Karpas-422 (cell line): ENCODE measurements at regions not wholly inside any gene's neighbourhood (a gene's known extent, or its start where the extent isn't known, plus 50 kb on each side); places are given as distances from the start of the nearest gene placed in this dataset.

ENCODE experiments used
- DNase-seq: peaks from one replicate; pipeline ENCODE4 v3.0.0-alpha.2; 2015
- H2AFZ ChIP-seq: fragments of 200-600 bp; sonication (generic); 2 replicates; pipeline ENCODE4 v1.6.1; 2014; ENCODE audit warnings: antibody characterized with exemption, low read length, mixed read lengths
- H3K27ac ChIP-seq: fragments of 200-600 bp; sonication (generic); 2 replicates; pipeline ENCODE4 v1.5.1; 2014; ENCODE audit warnings: mild to moderate bottlenecking, low read length, moderate library complexity
- H3K27me3 ChIP-seq: fragments of 200-600 bp; sonication (generic); 2 replicates; pipeline ENCODE4 v1.6.1; 2014; ENCODE audit warnings: low read length, mixed read lengths
- H3K36me3 ChIP-seq: fragments of 200-600 bp; sonication (generic); 2 replicates; pipeline ENCODE4 v1.6.1; 2014; ENCODE audit warnings: low read length, mixed read lengths; ENCODE audit not compliant: insufficient read depth
- H3K4me1 ChIP-seq: fragments of 200-600 bp; sonication (generic); 2 replicates; pipeline ENCODE4 v1.6.1; 2014; ENCODE audit warnings: mild to moderate bottlenecking, low read length, mixed read lengths
- H3K4me2 ChIP-seq: fragments of 200-600 bp; sonication (generic); 2 replicates; pipeline ENCODE4 v1.6.1; 2014; ENCODE audit warnings: low read length, low read depth, mild to moderate bottlenecking; ENCODE audit not compliant: poor library complexity, severe bottlenecking
- H3K4me3 ChIP-seq: fragments of 200-600 bp; sonication (generic); 2 replicates; pipeline ENCODE4 v1.5.1; 2014; ENCODE audit warnings: mild to moderate bottlenecking, antibody characterized with exemption, low read length, mixed read lengths
- H3K79me2 ChIP-seq: fragments of 200-600 bp; sonication (generic); 2 replicates; pipeline ENCODE4 v1.6.1; 2014; ENCODE audit warnings: mild to moderate bottlenecking, low read length, mixed read lengths
- H3K9ac ChIP-seq: fragments of 200-600 bp; sonication (generic); 2 replicates; pipeline ENCODE4 v1.6.0; 2014; ENCODE audit warnings: low read length
- H3K9me2 ChIP-seq: fragments of 200-600 bp; sonication (generic), shearing (Covaris generic); replicated peaks from 2 replicates; pipeline ENCODE4 v1.6.0; 2014; ENCODE audit warnings: mild to moderate bottlenecking, low read length, moderate library complexity; ENCODE audit not compliant: insufficient read depth
- H3K9me3 ChIP-seq: fragments of 300-700, 200-600 bp; sonication (generic); 2 replicates; pipeline ENCODE4 v1.6.1; 2014; ENCODE audit warnings: low read length, mixed read lengths
- H4K20me1 ChIP-seq: fragments of 200-600 bp; sonication (generic); 2 replicates; pipeline ENCODE4 v1.6.1; 2014; ENCODE audit warnings: mild to moderate bottlenecking, antibody characterized with exemption, low read length, low read depth; ENCODE audit not compliant: insufficient read depth

DNA sequence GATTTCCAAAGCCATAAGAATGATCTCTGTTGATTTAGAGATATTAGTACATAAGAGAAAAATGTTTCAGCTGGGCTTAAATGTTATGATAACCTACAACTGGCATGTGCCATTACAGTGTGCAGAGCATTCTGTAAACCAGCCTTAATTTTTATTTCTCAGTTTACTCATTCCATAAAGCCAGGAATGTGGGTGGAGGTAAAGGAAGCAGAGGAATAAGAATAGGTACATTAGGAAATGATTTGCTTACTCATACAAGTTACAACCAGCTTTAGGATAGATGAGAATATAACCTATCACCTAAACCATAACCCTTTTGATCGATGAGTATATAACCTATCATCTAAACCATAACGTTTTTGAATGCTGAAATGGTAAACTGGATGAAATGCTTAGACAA is 1394.7 kb upstream of the ACVR2A start:
- no peaks in the 10 kb centered on the region for H3K4me1 ChIP-seq
- no peaks in the 10 kb centered on the region for H3K79me2 ChIP-seq
- H4K20me1 ChIP-seq = no peaks in the 10 kb centered on the region
- no peak overlapping the region for H2AFZ ChIP-seq
- H3K9me2 ChIP-seq = no peaks in the 10 kb centered on the region
- H3K4me2 ChIP-seq = no peak overlapping the region
- H3K27ac ChIP-seq = no peak overlapping the region
- H3K9me3 ChIP-seq = no peaks in the 10 kb centered on the region
- H3K36me3 ChIP-seq = no peaks in the 10 kb centered on the region
- no peak for DNase-seq
- no peak overlapping the region for H3K9ac ChIP-seq
- no peak overlapping the region for H3K4me3 ChIP-seq
- H3K27me3 ChIP-seq = no peaks in the 10 kb centered on the region

DNA sequence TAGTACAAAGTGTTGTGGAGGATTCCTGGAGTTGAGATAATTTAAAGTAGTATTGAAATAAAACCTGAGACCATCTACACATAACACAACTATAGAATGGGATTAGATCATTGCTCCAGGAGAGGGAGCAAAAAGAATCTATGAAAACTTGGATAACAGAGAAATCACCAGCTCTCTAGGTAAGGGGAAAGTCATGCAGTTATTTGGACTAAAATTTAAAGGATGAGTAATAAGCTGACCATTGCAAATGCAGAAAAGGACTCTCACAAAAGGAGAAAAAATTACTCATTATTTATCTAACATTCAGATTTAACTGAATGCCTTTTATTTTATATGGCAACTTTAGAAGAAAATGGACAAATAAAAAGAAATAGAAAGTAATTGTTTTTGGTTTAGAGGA is 1399.8 kb upstream of the ACVR2A start:
- H3K9ac ChIP-seq = no peak overlapping the region
- no peaks in the 10 kb centered on the region for H3K27me3 ChIP-seq
- DNase-seq = no peak
- H3K9me3 ChIP-seq = no peaks in the 10 kb centered on the region
- no peaks in the 10 kb centered on the region for H3K79me2 ChIP-seq
- H3K27ac ChIP-seq = no peak overlapping the region
- H3K4me1 ChIP-seq = no peaks in the 10 kb centered on the region
- H2AFZ ChIP-seq = no peak overlapping the region
- H3K4me2 ChIP-seq = no peak overlapping the region
- no peaks in the 10 kb centered on the region for H3K9me2 ChIP-seq
- H4K20me1 ChIP-seq = no peaks in the 10 kb centered on the region
- H3K36me3 ChIP-seq = no peaks in the 10 kb centered on the region
- H3K4me3 ChIP-seq = no peak overlapping the region

DNA sequence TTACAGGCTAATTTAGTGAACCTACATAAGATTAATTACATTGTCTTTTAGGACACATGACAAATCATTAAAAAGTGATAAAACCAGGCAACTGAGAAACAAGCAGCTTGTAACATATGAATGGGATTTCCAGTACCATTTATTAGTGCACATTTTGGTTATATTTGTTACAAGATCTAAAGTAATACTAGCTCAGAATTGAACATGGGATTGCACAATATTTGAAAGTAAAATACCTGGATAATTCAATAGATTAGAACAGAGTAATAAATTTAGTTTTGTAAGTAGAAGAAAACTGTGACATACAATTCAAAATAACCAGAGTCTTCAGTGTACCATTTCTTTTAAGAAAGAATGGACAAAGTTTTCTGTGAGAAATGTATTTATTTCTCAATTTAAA is 1400.7 kb upstream of the ACVR2A start:
- no peak overlapping the region for H2AFZ ChIP-seq
- no peak overlapping the region for H3K4me2 ChIP-seq
- no peaks in the 10 kb centered on the region for H3K36me3 ChIP-seq
- H3K9me2 ChIP-seq = no peaks in the 10 kb centered on the region
- H3K27ac ChIP-seq = no peak overlapping the region
- H3K4me1 ChIP-seq = no peaks in the 10 kb centered on the region
- H3K9me3 ChIP-seq = no peaks in the 10 kb centered on the region
- no peak overlapping the region for H3K9ac ChIP-seq
- no peaks in the 10 kb centered on the region for H4K20me1 ChIP-seq
- H3K79me2 ChIP-seq = no peaks in the 10 kb centered on the region
- H3K4me3 ChIP-seq = no peak overlapping the region
- DNase-seq = no peak
- no peaks in the 10 kb centered on the region for H3K27me3 ChIP-seq

DNA sequence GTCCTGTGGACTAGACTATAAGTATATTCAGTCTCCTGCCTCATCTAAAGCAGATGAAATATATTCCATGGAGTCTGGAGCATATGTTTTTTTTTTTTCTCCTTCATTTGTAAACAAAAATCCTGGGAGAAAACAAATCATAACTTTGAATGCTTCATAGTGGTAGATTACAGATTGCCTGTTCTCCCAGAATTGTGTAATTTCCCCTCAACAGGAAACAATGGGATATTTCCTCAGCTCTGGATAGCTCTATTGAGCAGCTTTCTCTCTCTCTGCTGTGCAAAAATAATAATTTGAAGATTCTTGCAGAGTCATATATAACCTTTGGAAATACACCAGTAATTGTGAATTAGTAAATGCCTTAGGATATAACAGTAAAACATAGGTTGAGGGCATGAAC is 1406.6 kb upstream of the ACVR2A start:
- H3K9me3 ChIP-seq = no peaks in the 10 kb centered on the region
- DNase-seq = no peak
- H3K4me1 ChIP-seq = no peaks in the 10 kb centered on the region
- H3K79me2 ChIP-seq = no peaks in the 10 kb centered on the region
- H4K20me1 ChIP-seq = no peaks in the 10 kb centered on the region
- no peak overlapping the region for H3K27ac ChIP-seq
- H3K9ac ChIP-seq = no peak overlapping the region
- H3K4me3 ChIP-seq = no peak overlapping the region
- H3K4me2 ChIP-seq = no peak overlapping the region
- H3K27me3 ChIP-seq = no peaks in the 10 kb centered on the region
- H2AFZ ChIP-seq = no peak overlapping the region
- H3K36me3 ChIP-seq = no peaks in the 10 kb centered on the region
- no peaks in the 10 kb centered on the region for H3K9me2 ChIP-seq

DNA sequence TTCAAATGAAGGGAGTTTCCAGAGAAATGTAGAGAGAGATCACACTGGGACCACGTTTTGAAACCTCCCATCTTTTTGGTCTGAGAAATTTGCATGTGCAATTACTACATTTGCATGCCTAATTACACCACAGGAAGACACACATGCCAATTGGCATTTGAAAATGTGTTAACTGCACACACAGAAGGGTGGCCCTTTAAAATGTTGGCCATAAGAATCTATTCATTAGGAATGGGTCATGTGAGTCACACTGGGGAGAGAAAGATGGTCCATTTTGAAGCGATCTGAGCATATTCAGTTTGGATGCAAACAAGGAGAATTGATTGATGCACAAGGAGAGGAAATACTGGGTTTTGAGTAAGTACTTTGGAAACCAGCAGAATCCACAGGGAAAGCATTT is 1407.1 kb upstream of the ACVR2A start:
- no peak overlapping the region for H3K27ac ChIP-seq
- no peaks in the 10 kb centered on the region for H3K9me3 ChIP-seq
- no peak overlapping the region for H2AFZ ChIP-seq
- no peaks in the 10 kb centered on the region for H3K4me1 ChIP-seq
- no peak for DNase-seq
- no peaks in the 10 kb centered on the region for H3K36me3 ChIP-seq
- H3K9ac ChIP-seq = no peak overlapping the region
- H3K27me3 ChIP-seq = no peaks in the 10 kb centered on the region
- H4K20me1 ChIP-seq = no peaks in the 10 kb centered on the region
- H3K9me2 ChIP-seq = no peaks in the 10 kb centered on the region
- H3K4me2 ChIP-seq = no peak overlapping the region
- H3K4me3 ChIP-seq = no peak overlapping the region
- H3K79me2 ChIP-seq = no peaks in the 10 kb centered on the region

DNA sequence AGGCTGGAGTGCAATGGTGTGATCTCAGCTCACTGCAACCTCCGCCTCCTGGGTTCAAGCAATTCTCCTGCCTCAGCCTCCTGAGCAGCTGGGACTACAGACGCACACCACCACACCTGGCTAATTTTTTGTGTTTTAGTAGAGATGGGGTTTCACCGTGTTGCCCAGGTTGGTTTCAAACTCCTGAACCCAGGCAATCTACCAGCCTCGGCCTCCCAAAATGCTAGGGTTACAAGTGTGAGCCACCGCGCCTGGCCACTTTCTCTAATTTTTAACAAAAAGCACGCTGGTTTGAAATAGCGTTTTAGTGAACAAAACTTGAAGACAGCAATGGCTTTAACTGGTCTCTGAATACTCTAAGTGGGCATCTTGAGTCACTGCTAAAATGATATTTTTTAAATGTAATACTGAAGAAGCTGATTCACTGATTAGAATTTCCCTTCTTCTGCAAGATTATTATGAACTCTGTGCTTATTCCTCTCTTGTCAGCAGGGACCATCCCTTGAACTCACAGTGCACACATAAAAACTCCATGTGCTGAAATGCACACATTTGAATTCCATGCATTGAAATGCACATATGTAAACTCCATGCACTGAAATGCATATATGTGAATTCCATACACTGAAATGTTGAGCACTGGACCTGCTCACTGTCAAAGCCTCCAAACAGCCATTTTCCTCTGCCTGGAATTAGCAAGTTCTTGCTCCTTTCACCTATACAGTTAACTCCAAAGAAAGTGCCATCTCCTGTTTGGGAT is 1411.5 kb upstream of the ACVR2A start:
- H3K9me2 ChIP-seq = no peaks in the 10 kb centered on the region
- H3K4me2 ChIP-seq = no peak overlapping the region
- no peak overlapping the region for H2AFZ ChIP-seq
- no peaks in the 10 kb centered on the region for H3K9me3 ChIP-seq
- H3K9ac ChIP-seq = no peak overlapping the region
- no peaks in the 10 kb centered on the region for H3K36me3 ChIP-seq
- H3K4me1 ChIP-seq = no peaks in the 10 kb centered on the region
- no peak for DNase-seq
- H4K20me1 ChIP-seq = no peaks in the 10 kb centered on the region
- no peaks in the 10 kb centered on the region for H3K27me3 ChIP-seq
- no peak overlapping the region for H3K4me3 ChIP-seq
- H3K27ac ChIP-seq = no peak overlapping the region
- H3K79me2 ChIP-seq = no peaks in the 10 kb centered on the region

DNA sequence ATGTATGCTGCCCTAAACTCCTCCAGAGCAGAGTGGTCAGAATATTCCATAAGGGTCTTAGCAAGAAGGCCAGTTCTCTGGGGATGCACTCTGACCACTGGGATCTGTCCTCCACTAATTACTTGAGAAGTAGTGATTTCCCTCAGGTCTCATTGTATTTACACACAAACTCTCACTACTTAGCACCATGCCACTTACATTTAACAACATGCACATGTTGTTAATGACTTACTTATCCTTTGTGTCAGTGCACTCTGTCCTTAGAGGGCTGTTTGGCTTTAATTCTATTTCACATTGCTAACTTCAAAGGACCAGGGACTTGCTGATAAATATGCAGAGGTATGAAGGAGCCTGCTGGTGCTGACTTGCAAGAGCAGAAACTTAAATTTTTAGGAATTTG is 1415.5 kb upstream of the ACVR2A start:
- H3K27ac ChIP-seq = no peak overlapping the region
- H3K4me2 ChIP-seq = no peak overlapping the region
- H3K4me3 ChIP-seq = no peak overlapping the region
- no peaks in the 10 kb centered on the region for H3K9me2 ChIP-seq
- H3K4me1 ChIP-seq = no peaks in the 10 kb centered on the region
- no peaks in the 10 kb centered on the region for H3K27me3 ChIP-seq
- no peaks in the 10 kb centered on the region for H3K36me3 ChIP-seq
- no peaks in the 10 kb centered on the region for H3K9me3 ChIP-seq
- no peaks in the 10 kb centered on the region for H3K79me2 ChIP-seq
- no peaks in the 10 kb centered on the region for H4K20me1 ChIP-seq
- no peak overlapping the region for H2AFZ ChIP-seq
- H3K9ac ChIP-seq = no peak overlapping the region
- no peak for DNase-seq

DNA sequence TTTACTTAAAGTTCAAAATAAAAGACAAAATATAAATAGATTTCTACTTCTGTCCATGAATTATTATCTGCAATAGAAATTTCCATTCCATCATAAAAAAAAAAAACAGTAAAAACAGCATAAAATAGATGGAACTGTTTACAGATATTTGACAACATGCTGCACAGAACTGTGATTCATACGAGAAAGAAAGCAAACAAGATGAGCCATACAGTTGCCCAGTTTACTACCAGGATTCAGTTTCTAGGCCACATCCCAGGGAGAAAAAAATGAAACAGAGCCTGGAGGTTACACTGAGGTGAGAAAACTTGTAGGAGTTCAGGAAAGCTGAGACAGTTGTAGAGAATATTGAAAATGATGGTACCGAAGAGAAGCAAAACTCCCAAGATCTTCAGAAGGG is 1426.9 kb upstream of the ACVR2A start:
- Histone ChIP-seq H3K9me2 (no peaks in the 10 kb centered on the region), H3K9me3 (no peaks in the 10 kb centered on the region), H3K4me2 (no peak overlapping the region), H3K36me3 (no peaks in the 10 kb centered on the region), H3K79me2 (no peaks in the 10 kb centered on the region), H3K4me1 (no peaks in the 10 kb centered on the region), H3K4me3 (no peak overlapping the region), H2AFZ (no peak overlapping the region), H3K9ac (no peak overlapping the region), H3K27me3 (no peaks in the 10 kb centered on the region), H4K20me1 (no peaks in the 10 kb centered on the region), H3K27ac (no peak overlapping the region)
- DNase-seq = no peak

DNA sequence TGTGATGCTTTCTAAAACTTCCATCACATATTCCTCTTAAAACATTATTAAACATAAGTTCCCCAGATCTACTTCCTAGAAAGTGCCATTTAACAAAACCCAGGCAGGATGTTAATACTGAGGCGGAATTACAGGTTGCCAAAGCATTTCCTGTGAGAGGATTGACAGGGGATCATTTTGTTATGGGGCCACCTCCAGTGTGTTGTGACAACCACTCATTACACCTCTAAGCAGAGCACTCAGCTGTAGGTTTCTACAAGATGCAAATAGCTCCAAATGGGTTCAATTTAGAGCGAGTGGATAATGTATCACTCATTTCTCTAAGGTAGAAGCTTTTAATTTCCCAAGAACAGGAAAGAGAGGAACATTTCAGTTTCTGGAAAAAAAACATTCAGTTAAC is 1429.5 kb upstream of the ACVR2A start:
- Histone ChIP-seq H4K20me1 (no peaks in the 10 kb centered on the region), H3K36me3 (no peaks in the 10 kb centered on the region), H3K27ac (no peak overlapping the region), H3K4me1 (no peaks in the 10 kb centered on the region), H3K4me2 (no peak overlapping the region), H2AFZ (no peak overlapping the region), H3K9ac (no peak overlapping the region), H3K9me2 (no peaks in the 10 kb centered on the region), H3K9me3 (no peaks in the 10 kb centered on the region), H3K4me3 (no peak overlapping the region), H3K27me3 (no peaks in the 10 kb centered on the region), H3K79me2 (no peaks in the 10 kb centered on the region)
- no peak for DNase-seq
